GM21786 (cell line): ENCODE measurements at regions not wholly inside any gene's neighbourhood (a gene's known extent, or its start where the extent isn't known, plus 50 kb on each side); places are given as distances from the start of the nearest gene placed in this dataset.

Experiments
- ATAC-seq: cut with Tn5 transposase; IDR thresholded peaks from one replicate; pipeline ENCODE4 v1.9.1; 2021; ENCODE audit not compliant: unreplicated experiment

- ATAC-seq, result no peak
These were observed 169.6 kb upstream of the CLEC14A start for GRCh38 chr14:38425324-38425976.

- no peak for ATAC-seq
These were observed 164.2 kb upstream of the CLEC14A start for GRCh38 chr14:38420048-38420447.

GRCh38 chr14:38419579-38419978, 163.7 kb upstream of the CLEC14A start:
- no peak for ATAC-seq

- no peak for ATAC-seq
These were observed 156.8 kb upstream of the CLEC14A start for GRCh38 chr14:38412654-38413053.

- no peak for ATAC-seq
These were observed 154.5 kb upstream of the CLEC14A start for GRCh38 chr14:38410442-38410841.

GRCh38 chr14:38409071-38409705, 153.3 kb upstream of the CLEC14A start:
- no peak for ATAC-seq

- ATAC-seq, result no peak
These were observed 150.2 kb upstream of the CLEC14A start for GRCh38 chr14:38405851-38406635.

GRCh38 chr14:38404616-38405015, 148.7 kb upstream of the CLEC14A start:
- no peak for ATAC-seq

GRCh38 chr14:38404100-38404541, 148.2 kb upstream of the CLEC14A start:
- ATAC-seq, result no peak

GRCh38 chr14:38400751-38401150, 144.9 kb upstream of the CLEC14A start:
- ATAC-seq, result no peak

GRCh38 chr14:38399652-38400051, 143.8 kb upstream of the CLEC14A start:
- no peak for ATAC-seq

- no peak for ATAC-seq
These were observed 138.9 kb upstream of the CLEC14A start for GRCh38 chr14:38394767-38395166.

- no peak for ATAC-seq
These were observed 138.2 kb upstream of the CLEC14A start for GRCh38 chr14:38394064-38394463.

- no peak for ATAC-seq
These were observed 135.4 kb upstream of the CLEC14A start for GRCh38 chr14:38391334-38391733.

- no peak for ATAC-seq
These were observed 133.8 kb upstream of the CLEC14A start for GRCh38 chr14:38389681-38390080.

GRCh38 chr14:38387821-38388220, 131.9 kb upstream of the CLEC14A start:
- ATAC-seq, result no peak

GRCh38 chr14:38385836-38386235, 129.9 kb upstream of the CLEC14A start:
- ATAC-seq, result no peak

GRCh38 chr14:38385343-38385742, 129.4 kb upstream of the CLEC14A start:
- ATAC-seq, result no peak

GRCh38 chr14:38384741-38385140, 128.8 kb upstream of the CLEC14A start:
- no peak for ATAC-seq

- no peak for ATAC-seq
These were observed 112.0 kb upstream of the CLEC14A start for GRCh38 chr14:38367922-38368321.

- ATAC-seq, result no peak
These were observed 110.5 kb upstream of the CLEC14A start for GRCh38 chr14:38366374-38366773.

GRCh38 chr14:38363217-38363616, 107.3 kb upstream of the CLEC14A start:
- ATAC-seq, result no peak
